ENCODE measurements at regions not wholly inside any gene's neighbourhood (a gene's known extent, or its start where the extent isn't known, plus 50 kb on each side); places are given as distances from the start of the nearest gene placed in this dataset.

DNA sequence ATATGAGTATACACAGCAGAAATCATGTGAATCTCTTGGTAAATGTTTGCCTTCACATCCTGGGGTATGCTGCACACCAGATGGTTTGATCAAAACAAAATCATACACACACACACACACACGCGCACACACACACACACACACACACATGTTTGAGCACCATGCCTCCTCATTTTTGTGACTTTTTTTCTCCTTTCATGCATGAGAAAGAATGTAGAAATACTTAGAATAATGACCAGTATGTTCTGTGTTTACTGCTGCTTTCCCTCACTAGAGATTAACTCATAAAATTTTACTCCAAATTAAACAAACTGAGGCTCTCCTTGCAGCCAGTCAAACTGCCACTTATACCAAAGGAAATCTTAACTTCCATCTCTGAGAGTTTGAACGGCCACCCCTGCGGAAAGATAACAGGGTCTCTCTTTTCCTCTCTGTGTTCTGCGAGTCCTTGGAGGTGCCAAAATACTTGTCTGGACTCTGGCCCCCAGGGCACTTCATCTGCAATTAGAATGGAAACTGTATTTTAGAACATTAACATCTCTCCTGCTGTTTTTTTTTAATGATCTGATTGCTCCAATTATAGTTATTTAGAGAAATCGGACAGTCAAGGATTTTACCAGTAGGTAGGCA, 320.8 kb upstream of the NFE2L3 start:
- intact Hi-C loops (cut with micrococcal nuclease), result no loop called here
- peaks cover 9% of the 10 kb centered on the region for H3K4me1 ChIP-seq
- TF ChIP-seq, protein P1, sequence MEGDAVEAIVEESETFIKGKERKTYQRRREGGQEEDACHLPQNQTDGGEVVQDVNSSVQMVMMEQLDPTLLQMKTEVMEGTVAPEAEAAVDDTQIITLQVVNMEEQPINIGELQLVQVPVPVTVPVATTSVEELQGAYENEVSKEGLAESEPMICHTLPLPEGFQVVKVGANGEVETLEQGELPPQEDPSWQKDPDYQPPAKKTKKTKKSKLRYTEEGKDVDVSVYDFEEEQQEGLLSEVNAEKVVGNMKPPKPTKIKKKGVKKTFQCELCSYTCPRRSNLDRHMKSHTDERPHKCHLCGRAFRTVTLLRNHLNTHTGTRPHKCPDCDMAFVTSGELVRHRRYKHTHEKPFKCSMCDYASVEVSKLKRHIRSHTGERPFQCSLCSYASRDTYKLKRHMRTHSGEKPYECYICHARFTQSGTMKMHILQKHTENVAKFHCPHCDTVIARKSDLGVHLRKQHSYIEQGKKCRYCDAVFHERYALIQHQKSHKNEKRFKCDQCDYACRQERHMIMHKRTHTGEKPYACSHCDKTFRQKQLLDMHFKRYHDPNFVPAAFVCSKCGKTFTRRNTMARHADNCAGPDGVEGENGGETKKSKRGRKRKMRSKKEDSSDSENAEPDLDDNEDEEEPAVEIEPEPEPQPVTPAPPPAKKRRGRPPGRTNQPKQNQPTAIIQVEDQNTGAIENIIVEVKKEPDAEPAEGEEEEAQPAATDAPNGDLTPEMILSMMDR (IDR thresholded peaks at IDR 0.05; ENCODE audit: borderline replicate concordance), result no peak
- no peaks in the 10 kb centered on the region for H3K27me3 ChIP-seq (ENCODE audit: low read depth)
- peaks cover 11% of the 10 kb centered on the region for H3K9me3 ChIP-seq (replicated peaks)
- DNase-seq, result no peak
- peak overlapping the region; percentile 71 for H3K27ac ChIP-seq (replicated peaks)
- H3K36me3 ChIP-seq, result no peaks in the 10 kb centered on the region
- H3K4me3 ChIP-seq, result no peak overlapping the region

DNA sequence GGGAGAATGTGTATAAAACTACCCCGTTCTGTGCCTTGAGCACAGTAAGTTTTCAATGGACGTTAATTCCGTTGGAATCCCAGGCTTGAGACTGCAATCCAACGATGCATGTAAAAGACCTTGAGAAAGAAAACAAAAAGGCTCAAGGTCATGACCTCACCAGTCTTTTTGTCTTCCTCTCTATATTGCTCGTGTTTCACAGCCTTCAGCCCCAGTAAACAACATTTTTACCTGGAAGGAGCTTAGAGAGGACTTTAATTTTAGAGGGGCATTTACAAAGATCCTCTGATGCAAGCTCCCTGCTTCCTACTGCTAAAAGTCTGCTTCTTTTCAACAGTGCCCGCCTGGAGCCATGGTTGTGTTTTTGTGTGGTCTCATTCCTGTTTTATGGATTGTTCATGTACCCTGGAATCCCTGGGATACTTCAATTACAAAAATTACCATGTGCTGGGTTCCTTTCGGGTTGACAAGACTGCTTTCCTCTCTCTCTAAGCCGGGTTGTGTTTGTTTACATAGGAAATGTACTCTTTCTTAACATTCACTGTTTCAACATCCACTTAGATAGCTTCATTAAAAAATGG, 320.1 kb upstream of the NFE2L3 start:
- Histone ChIP-seq H3K27me3 (ENCODE audit: low read depth) (no peaks in the 10 kb centered on the region), H3K4me3 (no peak overlapping the region), H3K4me1 (peaks cover 9% of the 10 kb centered on the region), H3K27ac (replicated peaks) (peak overlapping the region; percentile 71), H3K36me3 (no peaks in the 10 kb centered on the region), H3K9me3 (replicated peaks) (peaks cover 11% of the 10 kb centered on the region)
- DNase-seq, result no peak
- TF ChIP-seq, protein P1 (IDR thresholded peaks at IDR 0.05; ENCODE audit: borderline replicate concordance), result no peak
- intact Hi-C loops (cut with micrococcal nuclease), result no loop called here

DNA sequence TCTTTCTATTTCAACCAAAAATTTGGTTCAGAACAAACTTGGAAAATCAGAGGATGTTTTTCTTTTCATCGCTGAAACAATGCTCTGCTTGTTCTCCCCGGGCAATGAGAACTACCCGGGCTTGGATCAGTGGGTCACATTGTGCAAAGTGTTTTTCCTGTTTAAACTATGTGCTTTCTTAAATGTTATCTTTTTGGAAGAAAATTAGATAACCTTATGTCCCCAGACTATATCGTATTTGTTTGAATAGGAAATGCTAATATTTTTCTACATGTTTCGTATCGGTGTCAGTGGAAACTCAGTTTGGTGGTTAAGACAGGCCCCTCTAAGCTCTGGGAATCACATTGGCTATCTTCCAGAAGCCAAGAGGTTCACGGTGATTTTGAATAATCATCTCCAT, 319.5 kb upstream of the NFE2L3 start:
- TF ChIP-seq, protein P1 (IDR thresholded peaks at IDR 0.05; ENCODE audit: borderline replicate concordance), result no peak
- no peak overlapping the region for H3K4me3 ChIP-seq
- H3K27ac ChIP-seq (replicated peaks), result peak overlapping the region; percentile 71
- peaks cover 9% of the 10 kb centered on the region for H3K4me1 ChIP-seq
- no peaks in the 10 kb centered on the region for H3K27me3 ChIP-seq (ENCODE audit: low read depth)
- peaks cover 11% of the 10 kb centered on the region for H3K9me3 ChIP-seq (replicated peaks)
- intact Hi-C loops (cut with micrococcal nuclease), result no loop called here
- H3K36me3 ChIP-seq, result no peaks in the 10 kb centered on the region
- DNase-seq, result no peak

DNA sequence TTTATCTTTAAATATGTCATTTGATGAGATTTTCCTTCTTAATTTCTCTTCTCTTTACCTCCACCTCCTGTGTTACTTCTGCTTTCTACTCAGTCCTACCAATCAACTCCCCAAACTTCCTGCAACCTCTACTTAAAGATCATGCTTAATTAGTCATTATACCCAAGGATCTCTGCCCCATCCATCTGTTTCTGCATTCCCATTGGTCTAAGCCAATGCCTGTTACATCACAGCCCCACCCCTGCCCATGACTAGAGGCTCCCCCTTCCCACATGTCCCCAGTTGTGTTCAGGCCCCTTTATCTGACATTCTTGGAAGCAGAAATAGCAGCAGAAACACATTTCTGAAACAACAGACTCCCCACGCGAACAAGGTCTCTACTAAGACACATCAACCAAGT, 319.1 kb upstream of the NFE2L3 start:
- peaks cover 9% of the 10 kb centered on the region for H3K4me1 ChIP-seq
- no peak for DNase-seq
- H3K4me3 ChIP-seq, result no peak overlapping the region
- H3K9me3 ChIP-seq (replicated peaks), result peaks cover 7% of the 10 kb centered on the region
- H3K27ac ChIP-seq (replicated peaks), result peak overlapping the region; percentile 71
- H3K36me3 ChIP-seq, result no peaks in the 10 kb centered on the region
- no peaks in the 10 kb centered on the region for H3K27me3 ChIP-seq (ENCODE audit: low read depth)
- intact Hi-C loops (cut with micrococcal nuclease), result no loop called here
- TF ChIP-seq, protein P1 (IDR thresholded peaks at IDR 0.05; ENCODE audit: borderline replicate concordance), result no peak

DNA sequence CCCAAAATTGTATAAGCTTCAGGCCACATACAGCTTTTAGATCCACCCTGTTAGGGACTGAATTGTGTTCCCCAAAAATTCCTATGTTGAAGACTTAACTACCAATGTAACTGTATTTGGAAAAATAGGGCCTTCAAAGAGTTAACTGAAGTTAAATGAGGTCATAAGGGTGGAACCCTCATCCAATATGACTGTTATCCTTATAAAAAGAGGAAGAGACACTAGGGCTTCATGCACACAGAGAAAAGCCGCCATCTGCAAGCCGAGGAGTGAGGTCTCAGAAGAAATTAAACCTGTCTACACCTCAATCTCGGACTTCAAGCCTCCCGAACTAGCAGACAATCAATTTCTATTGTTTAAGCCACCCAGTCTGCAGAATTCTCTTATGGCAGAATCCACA, 317.9 kb upstream of the NFE2L3 start:
- H3K4me3 ChIP-seq, result no peak overlapping the region
- H3K4me1 ChIP-seq, result peaks cover 9% of the 10 kb centered on the region
- no peak for DNase-seq
- intact Hi-C loops (cut with micrococcal nuclease), result no loop called here
- H3K36me3 ChIP-seq, result no peaks in the 10 kb centered on the region
- TF ChIP-seq, protein P1 (IDR thresholded peaks at IDR 0.05; ENCODE audit: borderline replicate concordance), result no peak
- H3K27me3 ChIP-seq (ENCODE audit: low read depth), result no peaks in the 10 kb centered on the region
- no peak overlapping the region for H3K27ac ChIP-seq (replicated peaks)
- H3K9me3 ChIP-seq (replicated peaks), result no peaks in the 10 kb centered on the region

Data from left ventricle myocardium inferior (tissue), 1 donor.